Upper lobe of right lung (tissue), 1 donor: ENCODE measurements at regions not wholly inside any gene's neighbourhood (a gene's known extent, or its start where the extent isn't known, plus 50 kb on each side); places are given as distances from the start of the nearest gene placed in this dataset.
"Not testable (repeated sequence)": the region's sequence is repeated elsewhere in the genome, so short reads cannot be mapped to it uniquely, and the experiment has no call there.

Source experiments
- ATAC-seq: fragments of 200-7000 bp; cut with Tn5 transposase; one replicate; pipeline ENCODE4 v1.9.1; 2020; ENCODE audit warnings: mild to moderate bottlenecking, moderate library complexity
- DNase-seq: peaks from one replicate; pipeline ENCODE4 v3.0.0-alpha.2; 2020
- H3K27ac ChIP-seq: fragments of 200-600 bp; one replicate; pipeline ENCODE4 v1.8.0; 2022
- H3K27me3 ChIP-seq: fragments of 200-600 bp; one replicate; pipeline ENCODE4 v1.8.0; 2022; ENCODE audit warnings: mild to moderate bottlenecking
- H3K36me3 ChIP-seq: fragments of 200-600 bp; one replicate; pipeline ENCODE4 v1.8.0; 2022
- H3K4me1 ChIP-seq: fragments of 200-600 bp; one replicate; pipeline ENCODE4 v1.8.0; 2022
- H3K4me3 ChIP-seq: fragments of 200-600 bp; one replicate; pipeline ENCODE4 v1.8.0; 2022; ENCODE audit warnings: mild to moderate bottlenecking
- H3K9me3 ChIP-seq: fragments of 200-600 bp; one replicate; pipeline ENCODE4 v1.8.0; 2022
- CTCF ChIP-seq: fragments of 200-600 bp; IDR thresholded peaks from one replicate; pipeline ENCODE4 v1.8.0; 2022; ENCODE audit warnings: antibody characterized with exemption
- intact Hi-C: fragments of 100-400 bp; cut with DNase I; formaldehyde crosslinking; loops from one replicate; pipeline ENCODE4 v1.11.0; 2022
- donor health status: DM: no; HTN: yes; CAD: no; lungs with severe emphysema.

GRCh38 chr2:16053437-16054257, 113.3 kb downstream of the MYCN start:
- H3K36me3 ChIP-seq, result no peaks in the 10 kb centered on the region
- intact Hi-C loops, result no loop called here
- no peaks in the 10 kb centered on the region for H3K4me1 ChIP-seq
- no peak overlapping the region for H3K4me3 ChIP-seq
- TF ChIP-seq CTCF, result no peak
- DNase-seq (no peak), ATAC-seq (no peak)
- peaks cover 7% of the 10 kb centered on the region for H3K27me3 ChIP-seq
- no peaks in the 10 kb centered on the region for H3K9me3 ChIP-seq
- H3K27ac ChIP-seq, result no peak overlapping the region

- DNase-seq, H3K27ac ChIP-seq, H3K9me3 ChIP-seq, intact Hi-C loops, H3K36me3 ChIP-seq, H3K4me3 ChIP-seq, H3K4me1 ChIP-seq, ATAC-seq, H3K27me3 ChIP-seq: not testable (repeated sequence)
These were observed 112.3 kb downstream of the MYCN start for GRCh38 chr2:16052571-16053052.

- Histone ChIP-seq H3K36me3 (no peaks in the 10 kb centered on the region), H3K9me3 (no peaks in the 10 kb centered on the region), H3K27ac (no peak overlapping the region), H3K4me3 (no peak overlapping the region), H3K4me1 (no peaks in the 10 kb centered on the region), H3K27me3 (peaks cover 7% of the 10 kb centered on the region)
- DNase-seq (no peak), ATAC-seq (no peak)
- no peak for TF ChIP-seq CTCF
- intact Hi-C loops, result no loop called here
These were observed 111.7 kb downstream of the MYCN start for GRCh38 chr2:16051841-16052564.

- Histone ChIP-seq H3K27me3 (peaks cover 7% of the 10 kb centered on the region), H3K27ac (no peak overlapping the region), H3K36me3 (no peaks in the 10 kb centered on the region), H3K4me3 (no peak overlapping the region), H3K9me3 (no peaks in the 10 kb centered on the region), H3K4me1 (no peaks in the 10 kb centered on the region)
- no peak for TF ChIP-seq CTCF
- intact Hi-C loops, result no loop called here
- no peak for DNase-seq
- no peak for ATAC-seq
These were observed 110.6 kb downstream of the MYCN start for GRCh38 chr2:16050908-16051489.

- Histone ChIP-seq H3K36me3 (no peaks in the 10 kb centered on the region), H3K9me3 (no peaks in the 10 kb centered on the region), H3K4me1 (no peaks in the 10 kb centered on the region), H3K4me3 (no peak overlapping the region), H3K27me3 (peaks cover 7% of the 10 kb centered on the region), H3K27ac (no peak overlapping the region)
- ATAC-seq (no peak), DNase-seq (no peak)
- intact Hi-C loops, result no loop called here
- TF ChIP-seq CTCF, result no peak
These were observed 110.0 kb downstream of the MYCN start for GRCh38 chr2:16050261-16050907.
